GM18508 (cell line): ENCODE measurements at regions not wholly inside any gene's neighbourhood (a gene's known extent, or its start where the extent isn't known, plus 50 kb on each side); places are given as distances from the start of the nearest gene placed in this dataset.
"Not testable (repeated sequence)": the region's sequence is repeated elsewhere in the genome, so short reads cannot be mapped to it uniquely, and the experiment has no call there.

Experiments
- ATAC-seq: cut with Tn5 transposase; IDR thresholded peaks from one replicate; pipeline ENCODE4 v1.9.1; 2021; ENCODE audit warnings: moderate number of reproducible peaks; ENCODE audit not compliant: insufficient read depth, unreplicated experiment

GRCh38 chr11:25602149-25602548 is 729.8 kb upstream of the ANO3 start:
- no peak for ATAC-seq

- no peak for ATAC-seq
These were observed 729.0 kb upstream of the ANO3 start for GRCh38 chr11:25602959-25603358.

GRCh38 chr11:25612806-25613205 is 719.1 kb upstream of the ANO3 start:
- ATAC-seq, result no peak

GRCh38 chr11:25613451-25613850 is 718.5 kb upstream of the ANO3 start:
- ATAC-seq, result no peak

DNA sequence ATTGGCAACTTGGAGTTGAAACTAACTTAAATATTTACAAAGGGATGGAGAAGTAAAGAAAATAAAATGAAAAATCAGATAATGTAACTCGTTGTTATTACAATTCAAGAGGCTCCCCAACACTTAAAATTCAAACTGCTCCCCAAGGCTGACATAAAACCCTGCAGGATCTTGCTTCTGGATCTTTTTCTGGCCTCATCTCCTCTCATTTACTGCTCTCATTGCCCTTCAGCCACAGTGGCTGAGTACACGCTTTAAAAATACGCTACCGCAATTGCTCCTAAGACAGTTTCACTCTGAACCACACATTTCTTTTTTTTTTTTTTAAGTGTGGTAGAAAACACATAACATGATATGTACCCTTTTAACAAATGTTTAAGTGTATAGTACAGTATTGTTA is 718.1 kb upstream of the ANO3 start:
- ATAC-seq, result no peak

DNA sequence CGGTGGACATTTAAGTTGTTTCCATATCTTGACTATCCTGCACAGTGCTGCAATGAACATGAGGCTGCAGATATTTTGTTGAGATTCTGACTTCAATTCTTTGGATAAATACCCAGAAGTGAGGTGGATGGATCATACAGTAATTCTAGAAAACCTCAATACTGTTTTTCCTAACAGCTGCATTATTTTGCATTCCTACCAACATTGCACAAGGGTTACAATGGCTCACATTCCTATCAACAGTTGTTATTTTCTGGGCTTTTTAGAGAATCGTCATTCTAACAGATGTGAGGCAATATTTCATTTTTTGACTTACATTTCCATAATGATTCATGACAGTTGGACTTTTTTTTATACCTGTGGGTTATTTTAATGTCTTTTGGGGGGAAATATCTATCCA is 716.9 kb upstream of the ANO3 start:
- no peak for ATAC-seq

DNA sequence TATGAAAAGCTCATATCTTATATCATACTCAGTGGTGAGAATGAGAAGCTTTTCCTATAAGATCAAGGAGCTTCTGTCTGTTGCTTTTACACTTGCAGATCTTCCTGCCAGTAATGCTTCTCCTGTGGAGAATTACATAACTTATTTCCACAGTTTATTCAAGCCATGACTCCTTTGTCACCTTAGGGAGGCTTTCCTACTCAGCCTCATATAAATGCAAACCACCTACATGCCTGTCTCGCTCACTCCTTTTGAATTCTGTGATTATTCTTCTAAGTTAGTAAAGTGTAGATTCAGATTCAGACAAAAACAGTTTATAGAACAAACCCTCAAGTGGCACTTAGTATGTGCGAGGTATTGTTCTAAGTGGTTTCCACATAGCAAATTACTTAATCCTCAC is 716.1 kb upstream of the ANO3 start:
- ATAC-seq, result no peak

- no peak for ATAC-seq
These were observed 706.8 kb upstream of the ANO3 start for GRCh38 chr11:25625094-25625493.

DNA sequence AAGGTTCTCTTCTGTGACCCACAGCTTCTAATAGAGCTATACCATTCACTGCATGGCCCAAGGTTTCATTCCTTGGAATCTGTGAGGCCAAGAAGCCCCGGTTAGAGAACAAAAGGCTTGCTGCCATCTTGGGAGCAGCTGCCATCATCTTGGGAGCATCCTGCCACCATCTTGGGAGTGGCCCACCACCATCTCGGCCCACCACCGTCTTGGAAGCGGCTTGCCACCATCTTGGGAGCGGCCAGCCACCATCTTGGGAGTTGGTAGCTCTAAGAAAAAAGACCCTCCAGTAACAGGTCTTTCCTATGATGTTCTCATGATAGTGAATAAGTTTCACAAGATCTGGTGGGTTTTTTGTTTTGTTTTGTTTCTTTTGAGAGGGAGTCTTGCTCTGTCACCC is 703.9 kb upstream of the ANO3 start:
- no peak for ATAC-seq

DNA sequence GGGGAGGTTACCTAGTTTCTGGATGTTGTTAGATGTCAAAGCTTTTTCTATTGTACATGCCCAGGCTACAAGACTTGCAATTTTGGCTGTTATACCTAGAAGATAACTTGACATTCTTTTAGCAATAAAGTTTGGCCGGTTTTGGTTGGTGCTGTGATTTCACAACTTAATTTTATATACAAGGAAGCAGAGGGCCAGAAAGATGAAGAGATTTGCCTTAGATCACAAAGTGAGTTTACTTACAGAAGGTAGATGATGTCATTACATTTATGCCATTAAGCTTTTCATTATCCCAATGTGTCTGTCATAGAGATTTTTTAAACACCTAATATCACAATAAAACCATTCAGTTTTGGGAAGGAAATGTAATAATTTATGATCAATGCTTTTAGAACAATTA is 698.7 kb upstream of the ANO3 start:
- no peak for ATAC-seq

GRCh38 chr11:25649220-25649619 is 682.7 kb upstream of the ANO3 start:
- not testable (repeated sequence) for ATAC-seq

DNA sequence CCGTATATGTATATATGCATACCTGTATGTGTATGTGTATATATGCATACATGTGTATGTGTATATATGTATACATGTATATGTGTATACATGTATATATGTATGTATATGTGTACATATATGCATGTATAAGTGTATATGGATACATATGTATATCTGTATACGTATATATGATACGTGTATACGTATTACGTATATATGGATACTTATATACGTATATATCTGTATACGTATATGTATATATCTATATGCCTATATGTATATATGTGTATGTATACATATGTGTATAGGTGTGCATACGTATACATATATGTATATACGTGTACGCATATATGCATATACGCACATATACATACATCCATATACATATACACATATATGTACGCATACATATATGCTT is 681.6 kb upstream of the ANO3 start:
- ATAC-seq, result no peak

GRCh38 chr11:25655636-25656035 is 676.3 kb upstream of the ANO3 start:
- no peak for ATAC-seq

GRCh38 chr11:25658916-25659315 is 673.0 kb upstream of the ANO3 start:
- no peak for ATAC-seq

GRCh38 chr11:25659706-25660105 is 672.2 kb upstream of the ANO3 start:
- no peak for ATAC-seq

DNA sequence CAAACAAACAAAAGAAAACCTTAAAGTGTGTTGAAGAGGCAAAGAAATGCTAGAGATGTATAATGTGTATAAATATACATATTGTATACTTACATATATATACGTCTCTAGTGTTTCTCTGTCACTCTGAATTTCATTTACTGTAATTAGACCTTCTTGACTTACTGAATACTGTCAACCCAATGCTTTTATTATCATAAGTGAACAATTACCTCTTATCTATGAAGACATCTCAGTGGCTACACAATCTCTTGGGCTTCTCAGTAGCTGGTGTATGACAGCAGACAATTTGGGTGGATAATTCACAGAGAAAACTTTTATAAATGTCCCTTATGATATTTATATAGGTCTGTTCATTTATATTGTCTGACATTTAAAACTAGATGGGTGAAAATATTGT is 664.1 kb upstream of the ANO3 start:
- ATAC-seq, result no peak

DNA sequence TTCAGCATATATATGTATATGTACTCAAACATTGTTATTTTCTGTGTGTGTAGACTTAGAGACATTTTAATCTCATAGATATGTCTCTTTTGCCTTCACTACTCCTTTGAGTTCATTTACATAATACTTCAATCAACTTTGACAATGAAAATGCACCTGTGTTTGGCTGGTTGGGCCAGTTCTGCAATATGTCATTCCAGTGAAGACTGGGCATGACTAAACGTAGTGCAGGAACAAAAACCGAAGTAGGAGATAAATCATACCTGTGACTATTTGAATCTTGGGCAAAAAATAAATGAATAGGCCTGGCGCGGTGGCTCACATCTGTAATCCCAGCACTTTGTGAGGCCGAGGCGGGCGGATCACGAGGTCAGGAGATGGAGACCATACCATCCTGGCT is 640.0 kb upstream of the ANO3 start:
- no peak for ATAC-seq

DNA sequence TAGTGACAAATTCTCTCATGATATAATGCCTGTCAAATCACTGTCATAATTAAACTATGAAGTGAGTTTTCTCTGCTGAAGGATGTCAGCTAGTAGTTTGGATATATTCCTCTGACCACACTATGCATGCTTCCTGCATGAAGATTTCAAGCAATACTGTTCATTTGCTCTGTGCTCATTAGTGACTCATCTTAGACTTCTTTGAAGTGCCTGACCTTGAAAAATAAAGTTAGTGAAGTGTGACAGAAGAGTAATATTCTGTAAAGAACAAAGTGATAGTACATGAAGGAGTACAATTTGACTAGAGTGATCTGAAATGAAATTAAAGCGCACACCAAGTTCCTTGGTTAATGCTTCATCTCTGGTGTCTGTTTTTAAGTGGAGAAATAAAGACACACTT is 629.5 kb upstream of the ANO3 start:
- no peak for ATAC-seq

GRCh38 chr11:25710975-25711374 is 621.0 kb upstream of the ANO3 start:
- no peak for ATAC-seq

GRCh38 chr11:25727944-25728343 is 604.0 kb upstream of the ANO3 start:
- ATAC-seq, result no peak

DNA sequence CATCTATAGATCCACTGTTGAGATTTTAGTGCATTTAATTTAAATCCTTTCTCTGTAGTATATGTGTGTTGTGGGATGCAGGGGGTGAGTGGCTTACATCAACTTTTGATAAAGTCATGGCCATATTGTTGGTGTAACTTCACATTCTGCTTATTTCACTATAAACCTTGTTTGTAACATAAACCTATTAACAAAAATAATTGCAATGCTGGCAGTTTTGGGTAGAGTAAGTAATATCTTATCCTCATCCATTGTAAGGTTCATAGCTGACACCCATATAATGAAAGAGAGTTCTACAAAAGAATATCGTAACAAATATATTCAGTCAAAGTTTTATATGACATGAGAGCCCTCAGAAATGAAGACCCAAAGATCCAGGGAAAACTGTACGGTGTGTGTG is 601.7 kb upstream of the ANO3 start:
- ATAC-seq, result no peak

- no peak for ATAC-seq
These were observed 598.2 kb upstream of the ANO3 start for GRCh38 chr11:25733777-25734176.

DNA sequence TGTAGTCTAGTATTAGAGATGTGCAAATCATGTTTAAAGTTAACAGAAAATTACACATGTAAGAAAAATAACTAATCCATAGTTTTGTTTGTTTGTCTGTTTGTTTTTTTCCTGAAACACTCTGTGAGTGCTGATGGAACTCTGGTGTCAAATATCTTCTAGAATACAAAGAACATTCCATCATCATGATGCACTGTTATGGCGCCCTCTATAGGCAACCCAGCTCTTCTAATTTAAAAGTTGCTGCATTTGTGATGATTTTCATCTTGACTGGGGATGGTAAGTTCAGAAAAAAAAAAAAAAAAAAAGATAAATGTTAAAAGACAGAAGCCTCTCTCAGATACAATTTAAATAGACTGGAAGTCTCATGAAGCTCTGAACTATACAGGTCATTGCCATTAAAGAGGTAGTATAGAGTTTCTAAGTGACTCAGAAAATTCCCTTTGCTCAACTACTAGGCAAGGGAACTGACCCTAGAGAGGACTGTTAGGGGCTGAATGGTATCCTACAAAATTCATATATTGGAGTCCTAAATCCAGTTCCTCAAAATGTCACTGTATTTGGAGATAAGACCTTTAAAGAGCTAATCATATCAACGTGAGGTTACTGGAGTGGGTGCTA is 597.2 kb upstream of the ANO3 start:
- ATAC-seq, result no peak
